GM20431 (cell line): ENCODE measurements at regions not wholly inside any gene's neighbourhood (a gene's known extent, or its start where the extent isn't known, plus 50 kb on each side); places are given as distances from the start of the nearest gene placed in this dataset.

Experiments
- in situ Hi-C: fragments of 300-500 bp; cut with MseI, MboI; formaldehyde crosslinking; loops from one replicate; pipeline ENCODE4 v1.15.0; 2020; ENCODE audit warnings: low sequenced_read_pairs; ENCODE audit not compliant: unreplicated experiment

DNA sequence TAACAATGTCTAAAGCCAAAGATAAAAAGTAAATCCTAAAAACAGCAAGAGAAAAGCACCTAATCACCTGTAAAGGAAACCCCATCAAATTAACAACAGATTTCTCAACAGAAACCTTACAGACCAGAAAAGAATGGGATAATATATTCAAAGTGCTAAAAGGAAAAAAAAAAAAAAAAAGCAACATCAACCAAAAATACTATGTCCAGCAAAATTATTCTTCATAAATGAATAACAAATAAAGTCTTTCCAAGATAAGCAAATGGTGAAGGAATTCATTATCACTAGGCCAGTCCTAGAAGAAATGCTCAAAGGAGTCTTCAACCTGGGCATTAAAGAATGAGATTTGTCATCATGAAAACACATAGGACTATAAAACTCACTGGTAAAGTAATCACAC is 192.0 kb upstream of the UBASH3B start:
- in situ Hi-C loops, result no loop called here

GRCh38 chr11:122459064-122459463 is 196.5 kb upstream of the UBASH3B start:
- in situ Hi-C loops, result no loop called here

GRCh38 chr11:122453586-122453985 is 201.9 kb upstream of the UBASH3B start:
- in situ Hi-C loops, result no loop called here

DNA sequence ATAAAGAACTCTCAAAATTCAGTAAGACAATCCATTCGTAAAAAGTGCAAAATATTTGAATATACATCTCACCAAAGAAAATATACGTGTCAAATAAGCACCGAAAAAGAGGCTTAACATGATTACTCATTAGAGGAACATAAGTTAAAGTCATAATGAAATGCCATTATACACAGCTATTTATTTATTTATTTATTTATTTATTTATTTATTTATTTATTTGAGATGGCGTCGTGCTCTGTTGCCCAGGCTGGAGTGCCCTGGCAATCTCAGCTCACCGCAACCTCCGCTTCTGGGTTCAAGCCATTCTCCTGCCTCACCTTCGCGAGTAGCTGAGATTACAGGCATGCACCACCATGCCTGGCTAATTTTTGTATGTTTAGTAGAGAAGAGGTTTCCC is 203.6 kb upstream of the UBASH3B start:
- in situ Hi-C loops, result no loop called here

DNA sequence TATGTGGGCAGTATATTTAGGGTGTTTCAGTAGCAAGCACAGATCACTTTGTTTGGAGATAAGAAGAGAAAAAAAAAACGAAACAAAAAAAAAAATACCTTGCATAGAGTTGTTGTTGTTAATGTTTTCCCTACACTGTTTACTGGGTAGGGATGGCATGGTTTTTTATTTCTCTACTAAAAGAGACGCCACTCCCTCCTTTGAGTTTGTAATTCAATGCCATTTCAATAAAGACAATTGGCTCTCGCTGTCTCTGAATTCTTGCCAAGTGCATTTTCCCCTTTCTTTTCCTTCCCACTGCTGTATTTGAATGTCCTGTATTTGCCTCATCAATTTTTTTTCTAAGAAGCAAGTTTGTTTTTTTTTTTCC is 213.9 kb upstream of the UBASH3B start:
- in situ Hi-C loops, result no loop called here

GRCh38 chr11:122440811-122441665 is 214.5 kb upstream of the UBASH3B start:
- in situ Hi-C loops, result no loop called here

DNA sequence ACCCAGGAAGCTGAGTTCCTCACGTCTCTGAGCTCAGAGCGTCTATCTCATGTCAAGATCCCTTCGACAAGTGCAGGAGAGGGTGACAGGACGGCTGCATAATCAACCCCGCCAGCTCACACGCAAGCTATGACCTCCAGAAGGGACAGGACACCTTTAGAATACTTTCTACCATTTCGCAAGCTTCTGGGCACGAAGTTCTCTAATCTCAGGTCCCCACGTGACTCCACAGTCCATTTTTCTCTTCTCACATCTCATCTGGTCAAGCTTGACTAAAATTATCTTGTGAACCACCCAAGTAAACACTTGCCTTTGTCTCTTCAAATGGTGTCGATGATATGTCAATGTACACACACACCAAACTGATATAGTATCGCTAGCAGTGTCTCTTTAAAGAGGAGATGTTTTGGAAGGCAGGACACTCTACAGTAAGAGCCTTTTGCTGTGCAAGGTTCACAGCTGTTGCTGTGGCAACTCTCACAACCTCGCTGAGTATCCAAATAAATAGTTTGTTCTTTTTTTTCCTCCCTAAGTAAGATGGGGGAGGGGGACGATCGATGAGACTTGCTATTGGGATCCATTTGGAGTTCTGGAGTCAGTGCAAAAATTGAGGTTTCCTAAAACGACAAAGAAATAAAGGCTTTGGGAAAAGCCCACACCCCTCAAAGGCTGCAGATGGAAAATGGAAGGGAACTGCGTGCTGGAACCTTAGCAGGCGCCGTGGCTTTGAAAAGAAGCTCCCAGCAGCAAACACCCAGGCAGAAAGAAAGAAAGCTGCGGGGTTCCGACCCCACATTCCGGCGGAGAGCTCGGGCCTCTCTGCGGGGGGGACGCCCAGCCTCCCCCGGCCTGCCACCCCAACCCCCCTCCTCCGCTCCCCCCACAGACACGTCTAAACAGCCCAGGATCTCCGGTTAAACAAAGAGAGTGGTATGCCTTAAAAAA is 215.4 kb upstream of the UBASH3B start:
- in situ Hi-C loops, result no loop called here

- in situ Hi-C loops, result no loop called here
Measured at GRCh38 chr11:122436188-122436555, 219.3 kb upstream of the UBASH3B start.

- in situ Hi-C loops, result no loop called here
Measured at GRCh38 chr11:122435540-122436187, 219.9 kb upstream of the UBASH3B start.

GRCh38 chr11:122434786-122435185 is 220.7 kb upstream of the UBASH3B start:
- in situ Hi-C loops, result no loop called here

- in situ Hi-C loops, result no loop called here
Measured at GRCh38 chr11:122430490-122430889, 225.0 kb upstream of the UBASH3B start.

DNA sequence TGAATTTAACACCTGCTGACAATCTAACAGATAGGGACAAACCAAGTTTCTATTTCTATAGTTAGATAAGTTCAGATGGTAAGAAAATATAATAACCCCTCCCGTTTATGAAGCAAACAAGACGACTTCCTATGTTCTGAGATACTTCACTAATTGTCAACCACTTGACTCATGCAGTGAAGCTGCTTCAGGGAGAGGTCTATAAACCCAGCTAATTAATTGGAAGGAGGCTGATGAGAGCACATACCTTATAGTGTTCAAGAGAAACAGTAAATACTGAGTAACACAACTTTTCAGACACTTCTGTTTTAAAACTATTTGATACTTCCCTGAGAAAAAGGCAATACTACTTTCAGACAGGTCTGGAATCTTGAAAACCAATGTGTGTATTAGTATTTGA is 229.4 kb upstream of the UBASH3B start:
- in situ Hi-C loops, result no loop called here

DNA sequence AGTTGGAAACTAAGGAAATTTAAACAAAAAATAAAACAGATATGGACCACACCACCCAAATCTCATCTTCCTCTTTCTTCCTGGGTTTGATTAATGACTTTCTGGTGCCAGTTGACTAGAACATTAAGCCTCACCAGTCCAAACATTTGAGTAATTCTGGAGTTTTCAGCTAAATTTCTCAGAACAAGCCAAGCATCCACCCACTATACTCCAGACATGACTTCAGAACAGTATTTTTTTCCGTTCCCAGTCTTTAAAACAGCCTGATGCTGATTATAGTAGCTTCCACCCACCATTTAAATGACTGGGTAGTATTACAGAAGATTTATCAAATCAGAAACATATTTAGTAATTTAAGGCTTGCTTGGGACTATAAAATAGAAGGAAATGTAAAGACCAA is 230.9 kb upstream of the UBASH3B start:
- in situ Hi-C loops, result no loop called here

- in situ Hi-C loops, result no loop called here
Measured at GRCh38 chr11:122423886-122424285, 231.6 kb upstream of the UBASH3B start.

GRCh38 chr11:122423273-122423672 is 232.2 kb upstream of the UBASH3B start:
- in situ Hi-C loops, result no loop called here

GRCh38 chr11:122422682-122423081 is 232.8 kb upstream of the UBASH3B start:
- in situ Hi-C loops, result no loop called here

- in situ Hi-C loops, result no loop called here
Measured at GRCh38 chr11:122421702-122422101, 233.8 kb upstream of the UBASH3B start.

- in situ Hi-C loops, result no loop called here
Measured at GRCh38 chr11:122418032-122418431, 237.5 kb upstream of the UBASH3B start.

DNA sequence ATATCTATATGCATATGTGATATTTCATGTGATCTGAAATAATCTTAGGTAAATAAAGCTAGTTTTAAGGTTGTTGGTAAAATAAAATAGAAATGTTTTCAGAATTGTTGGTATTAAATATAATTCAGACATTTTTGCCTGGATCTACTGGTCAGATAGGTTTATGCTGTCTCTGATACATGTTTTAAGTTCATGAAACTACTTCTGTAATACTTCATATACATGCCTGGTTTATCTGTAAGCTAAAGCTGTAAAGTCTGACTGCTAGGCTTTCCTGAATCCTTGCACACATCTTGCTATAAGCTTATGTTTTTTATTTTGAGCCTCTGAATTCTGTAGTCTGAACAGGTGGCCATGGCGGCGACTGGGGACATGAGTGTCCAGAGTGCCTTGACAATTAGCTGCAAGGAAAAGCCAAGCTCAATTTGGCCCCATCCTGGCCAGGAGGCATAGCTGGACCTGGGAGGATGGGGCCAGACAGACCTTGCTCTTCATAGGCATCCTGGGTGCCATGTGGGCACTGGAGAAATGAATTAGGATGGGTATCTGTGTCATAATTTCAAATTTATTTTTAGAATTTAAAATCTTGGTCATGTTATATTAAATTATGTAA is 241.0 kb upstream of the UBASH3B start:
- in situ Hi-C loops, result no loop called here

GRCh38 chr11:122413677-122414076 is 241.8 kb upstream of the UBASH3B start:
- in situ Hi-C loops, result no loop called here
